GM18505 (cell line): ENCODE measurements at regions not wholly inside any gene's neighbourhood (a gene's known extent, or its start where the extent isn't known, plus 50 kb on each side); places are given as distances from the start of the nearest gene placed in this dataset.

ENCODE experiments used
- ATAC-seq: cut with Tn5 transposase; IDR thresholded peaks from one replicate; pipeline ENCODE4 v1.9.1; 2021; ENCODE audit not compliant: unreplicated experiment
- POLR2A ChIP-seq: IDR thresholded peaks from 4 replicates; pipeline ENCODE4 v1.6.1; 2011; ENCODE audit warnings: borderline replicate concordance; ENCODE audit not compliant: insufficient read depth, insufficient read length; ENCODE audit errors: extremely low read depth

DNA sequence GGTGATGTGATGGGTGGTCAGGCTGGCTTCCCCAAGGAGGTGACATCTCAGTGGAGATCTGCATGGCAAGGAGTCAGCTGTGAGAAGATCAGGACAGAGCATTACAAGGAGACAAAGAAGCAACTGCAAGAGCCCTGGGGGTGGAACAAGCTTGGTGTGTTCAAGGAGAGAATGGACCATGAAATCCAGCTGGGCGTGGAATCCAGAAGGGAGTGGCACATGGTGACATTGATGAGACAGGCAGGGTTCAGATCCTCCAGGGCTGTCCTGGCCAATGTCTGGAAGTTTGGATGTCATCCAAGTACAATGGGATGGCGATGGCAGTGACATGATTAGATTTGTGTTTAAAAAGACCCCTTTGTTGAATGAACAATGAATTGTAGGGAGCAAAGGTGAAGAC is 175.6 kb downstream of the MACROH2A1 start:
- TF ChIP-seq POLR2A, result no peak
- ATAC-seq, result no peak

DNA sequence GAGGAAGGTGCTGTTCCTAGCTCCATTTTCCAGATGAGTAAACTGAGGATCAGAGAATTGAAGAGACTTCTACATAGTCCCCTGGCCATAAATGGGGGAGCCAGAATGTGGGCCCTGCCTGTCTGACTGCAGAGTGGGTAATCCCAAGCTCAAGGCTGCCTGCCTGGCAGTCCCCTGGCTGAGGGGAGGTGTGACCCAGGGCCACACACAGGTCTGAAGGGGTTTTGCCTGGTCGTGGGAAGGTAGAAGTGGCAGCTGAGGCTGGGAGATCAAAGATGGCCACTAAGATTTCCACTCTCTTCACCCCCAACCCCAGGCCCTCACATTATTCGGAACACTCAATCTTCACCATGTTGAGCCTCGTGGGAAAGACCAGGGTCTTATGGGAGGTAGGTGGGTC is 176.3 kb downstream of the MACROH2A1 start:
- no peak for ATAC-seq
- no peak for TF ChIP-seq POLR2A

DNA sequence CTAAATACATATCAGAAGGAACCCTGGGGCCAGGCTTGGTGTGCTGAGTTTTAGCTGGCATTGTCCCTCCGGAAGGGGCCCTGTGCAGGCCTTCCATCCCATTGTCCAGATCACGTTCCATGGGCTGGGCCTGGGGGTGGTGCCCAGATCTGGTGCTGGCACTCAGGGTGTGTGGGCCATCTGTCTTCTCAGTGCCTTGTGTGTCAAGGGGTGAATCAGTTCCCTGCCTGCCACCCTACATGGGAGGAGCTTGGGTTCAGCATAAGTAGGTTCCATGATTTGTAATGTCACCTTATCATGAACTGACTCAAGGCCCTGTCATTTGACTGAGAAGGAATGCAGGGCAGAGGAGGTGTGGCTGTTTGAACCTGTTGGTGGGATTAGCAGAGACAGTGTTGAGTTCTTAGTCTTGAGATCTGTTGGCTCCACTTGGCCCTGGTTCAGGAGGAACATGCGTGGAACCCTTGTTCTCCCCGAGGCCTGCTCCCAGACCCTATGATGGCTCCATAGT is 176.8 kb downstream of the MACROH2A1 start:
- TF ChIP-seq POLR2A, result no peak
- ATAC-seq, result no peak

DNA sequence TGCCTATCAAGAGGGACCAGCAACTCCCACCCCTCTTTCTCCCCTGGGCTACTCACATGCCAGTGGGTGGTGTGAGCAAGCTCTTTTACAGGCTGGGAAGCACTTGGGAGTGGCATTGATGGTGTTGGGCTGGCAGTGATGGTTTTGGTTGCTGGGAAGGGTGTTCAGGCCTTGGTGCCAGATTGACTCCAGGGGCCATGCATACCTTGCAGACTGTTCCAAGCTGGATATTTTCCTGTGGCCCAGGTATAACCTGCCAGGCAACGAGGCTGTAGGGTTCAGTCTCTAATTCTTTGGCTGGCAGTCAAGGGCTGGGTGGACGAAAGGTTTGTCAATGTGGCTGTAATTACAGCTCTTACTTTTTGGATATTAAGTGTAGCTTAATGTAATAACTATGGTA is 177.3 kb downstream of the MACROH2A1 start:
- no peak for ATAC-seq
- TF ChIP-seq POLR2A, result no peak

DNA sequence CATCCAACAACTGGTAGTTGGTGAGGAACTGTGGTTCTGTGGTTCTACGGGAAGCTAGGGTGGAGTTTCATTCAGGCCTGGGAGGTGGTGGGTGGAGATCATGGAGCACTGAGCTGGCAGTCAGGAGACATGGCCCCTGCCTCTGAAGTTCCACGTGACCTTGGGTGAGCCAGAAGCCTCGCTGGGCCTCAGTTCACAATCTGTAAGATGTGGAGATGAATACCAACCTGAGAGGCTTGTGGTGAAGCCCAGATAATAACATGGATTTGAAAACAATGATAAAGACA is 177.9 kb downstream of the MACROH2A1 start:
- no peak for TF ChIP-seq POLR2A

DNA sequence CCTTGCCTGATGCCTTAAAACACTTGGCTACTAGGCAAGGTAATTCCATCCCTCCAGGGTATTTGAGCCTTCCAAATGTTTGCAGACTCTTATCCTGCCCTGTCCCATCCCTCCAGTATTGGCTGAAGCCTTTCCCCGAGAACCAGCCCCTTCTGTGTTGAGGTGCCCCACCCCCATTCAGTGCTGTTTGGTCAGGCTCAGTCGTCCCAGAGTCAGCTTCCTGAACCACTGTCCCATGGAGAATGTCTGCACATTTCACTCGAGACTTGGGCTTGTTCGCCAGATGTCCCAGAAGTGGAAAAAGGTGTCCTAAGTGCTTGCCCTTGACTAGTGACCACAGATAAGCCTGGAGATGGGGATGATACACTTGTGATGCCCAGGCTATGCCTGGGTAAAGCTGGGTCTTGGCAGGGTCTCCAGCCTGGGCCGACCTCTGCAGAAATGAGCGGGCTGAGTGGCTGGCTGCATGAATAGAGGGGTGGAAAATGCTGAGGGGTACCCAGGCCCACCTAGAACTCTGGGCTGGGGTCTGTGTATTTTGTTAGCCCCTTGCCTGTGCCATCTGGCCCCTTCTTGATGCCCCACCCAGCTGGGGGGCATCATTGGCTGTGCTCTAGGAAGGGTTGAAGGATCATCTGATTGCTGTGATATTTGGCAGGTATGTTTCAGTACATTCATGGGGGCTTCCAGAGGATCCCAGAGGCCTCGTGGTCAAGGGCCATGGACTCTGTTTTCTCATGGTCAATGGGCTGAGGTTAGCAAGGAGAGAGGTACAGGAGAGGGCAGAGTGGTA is 178.4 kb downstream of the MACROH2A1 start:
- no peak for TF ChIP-seq POLR2A
- no peak for ATAC-seq

More for the DNA sequence above, 177.9 kb downstream of the MACROH2A1 start:
- no peak for ATAC-seq

DNA sequence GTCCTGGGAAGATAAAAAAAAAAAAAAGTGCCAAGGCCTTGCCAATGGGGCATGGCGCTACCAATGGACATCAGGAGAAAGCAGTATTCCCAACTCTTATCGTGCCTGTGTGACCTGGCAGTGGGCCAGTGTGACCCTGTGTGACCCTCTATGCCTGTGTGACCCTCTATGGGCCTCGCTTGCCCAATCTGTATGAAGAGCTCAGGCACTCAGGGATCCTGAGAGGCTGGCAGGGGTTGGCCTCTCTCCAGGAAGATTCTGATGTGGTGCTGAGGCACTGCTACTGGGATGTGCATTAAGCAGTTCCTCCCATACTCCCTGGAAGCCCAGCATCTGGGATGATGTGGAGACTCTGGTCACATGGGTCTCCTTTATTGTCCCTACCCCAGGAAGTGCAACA is 179.2 kb downstream of the MACROH2A1 start:
- ATAC-seq, result no peak
- no peak for TF ChIP-seq POLR2A

DNA sequence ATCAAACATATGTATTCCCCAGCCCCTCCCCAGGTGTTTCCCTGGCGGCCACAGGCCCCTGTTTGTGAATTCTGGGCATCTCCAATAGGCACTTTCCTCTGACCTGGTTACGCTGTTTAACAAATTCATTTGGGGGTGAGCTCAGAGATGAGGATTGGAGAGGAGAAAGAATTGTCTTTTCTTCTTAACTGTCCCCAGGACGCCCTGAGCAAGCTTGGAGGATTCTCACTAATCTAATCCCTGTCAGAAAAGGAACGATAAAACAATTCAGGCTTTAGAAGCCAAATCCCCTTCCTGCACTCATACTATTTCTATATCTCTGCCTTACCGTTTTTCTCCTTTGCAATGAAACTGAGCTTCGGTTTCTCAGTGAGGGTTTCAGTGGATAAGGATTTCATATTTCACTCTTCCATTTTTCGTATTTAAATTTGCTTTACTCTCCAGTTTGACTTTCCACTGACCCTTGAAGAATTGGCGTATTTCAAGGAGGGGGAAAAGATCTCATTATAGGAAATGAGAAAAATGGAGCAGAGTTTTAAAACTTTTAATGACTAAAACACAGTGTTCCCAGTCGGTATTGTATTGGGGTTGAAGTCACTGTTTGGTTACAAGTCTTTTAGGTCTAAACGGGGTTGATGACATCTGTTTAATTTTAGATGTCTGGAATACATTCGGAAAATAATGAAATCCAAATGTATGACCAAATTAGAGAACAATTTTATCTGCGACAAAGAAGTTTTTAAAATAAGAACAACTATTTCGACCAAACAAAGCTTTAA is 180.1 kb downstream of the MACROH2A1 start:
- ATAC-seq, result no peak
- no peak for TF ChIP-seq POLR2A

DNA sequence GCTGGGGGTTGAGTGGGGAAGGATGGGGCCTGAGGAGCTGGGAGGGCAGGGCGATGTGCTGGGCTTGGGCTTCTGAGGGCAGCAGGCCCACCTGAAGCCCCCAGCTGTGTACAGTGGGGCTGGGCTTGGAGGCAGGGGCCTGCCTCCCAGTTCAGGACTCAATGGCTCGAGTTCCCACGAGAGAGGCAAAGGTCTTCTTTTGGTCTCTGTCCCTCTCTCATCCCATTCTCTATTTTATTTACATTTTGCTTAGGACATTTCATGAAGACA is 180.6 kb downstream of the MACROH2A1 start:
- no peak for TF ChIP-seq POLR2A
- ATAC-seq, result no peak

DNA sequence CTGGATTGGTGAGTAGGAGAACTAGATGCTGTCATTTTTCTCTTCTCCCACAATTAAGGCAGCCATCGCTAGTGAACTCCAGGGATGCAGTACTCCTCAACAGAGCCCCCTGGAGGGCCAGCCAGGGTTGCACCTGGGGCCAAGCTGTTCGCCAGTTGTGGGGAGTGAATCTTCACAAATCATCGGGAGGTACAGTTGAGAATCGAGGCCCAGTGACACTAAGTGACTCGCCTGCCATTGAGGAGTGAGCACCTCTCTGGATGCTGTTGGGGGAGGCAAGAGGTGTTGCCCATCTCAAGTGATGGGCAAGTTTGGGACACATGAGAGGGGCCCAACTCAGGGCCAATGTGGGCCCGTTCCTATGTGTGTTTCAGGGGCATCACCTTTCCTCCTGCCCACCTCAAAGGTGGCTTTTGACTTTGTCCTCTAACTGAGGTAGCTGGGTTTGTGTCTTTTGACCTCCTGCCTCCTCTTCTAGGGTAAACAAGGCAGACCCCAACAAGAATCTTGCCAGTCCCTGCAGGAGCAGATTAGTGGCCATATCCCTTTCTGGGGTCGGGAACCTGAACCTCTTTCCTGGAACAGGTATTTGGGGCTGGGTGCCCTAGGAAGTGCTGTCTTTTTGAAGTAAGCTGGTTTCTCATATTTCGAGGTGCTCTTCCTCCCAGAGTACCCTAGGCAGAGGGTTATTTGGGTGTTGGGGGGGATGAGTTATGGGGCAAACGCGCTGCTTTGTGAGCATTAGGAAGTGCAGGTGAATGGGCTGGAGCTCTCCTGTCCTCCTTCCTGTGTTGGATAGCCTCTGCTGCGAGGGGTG is 181.2 kb downstream of the MACROH2A1 start:
- no peak for TF ChIP-seq POLR2A
- ATAC-seq, result no peak

DNA sequence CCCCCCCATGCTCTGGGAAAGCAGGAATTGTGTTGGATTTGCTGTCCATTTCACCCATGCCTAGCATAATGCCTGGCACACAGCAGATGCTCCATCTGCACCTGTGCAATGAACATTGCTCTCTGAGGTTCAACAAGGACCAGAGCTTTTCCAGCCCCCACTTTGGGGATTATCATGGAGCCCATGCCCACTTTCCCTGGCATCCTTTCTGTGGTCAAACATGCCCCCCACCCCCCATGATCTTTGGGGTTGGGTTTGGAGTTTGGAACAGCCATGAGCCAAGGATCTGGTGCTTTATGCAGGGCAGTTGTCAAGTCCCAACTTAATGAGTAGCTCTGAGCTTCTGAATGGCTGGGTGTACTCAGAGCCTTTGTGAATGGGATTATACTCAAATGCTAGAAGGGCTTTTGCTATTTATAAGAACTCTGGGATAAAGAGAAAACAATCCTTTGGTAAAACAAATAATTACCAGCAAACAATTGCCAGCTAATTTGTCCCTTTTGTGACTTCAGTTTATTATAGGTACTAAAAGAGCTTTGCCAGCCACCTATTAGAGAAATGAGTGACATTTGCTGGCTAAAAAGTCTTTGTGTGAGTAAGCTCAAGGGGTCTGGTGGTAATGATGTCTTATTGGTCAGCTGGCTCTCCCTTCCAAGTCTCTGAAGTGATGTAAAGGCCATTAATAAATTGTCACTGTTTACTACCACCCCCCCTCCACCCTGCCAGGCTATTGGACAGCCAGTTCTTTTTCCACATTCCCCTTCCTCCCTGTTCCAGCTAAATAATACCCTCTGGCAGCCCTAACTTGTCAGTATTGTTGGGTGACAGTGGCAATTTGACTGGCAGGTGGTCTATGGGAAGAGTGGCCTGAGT is 182.3 kb downstream of the MACROH2A1 start:
- ATAC-seq, result no peak
- TF ChIP-seq POLR2A, result no peak

DNA sequence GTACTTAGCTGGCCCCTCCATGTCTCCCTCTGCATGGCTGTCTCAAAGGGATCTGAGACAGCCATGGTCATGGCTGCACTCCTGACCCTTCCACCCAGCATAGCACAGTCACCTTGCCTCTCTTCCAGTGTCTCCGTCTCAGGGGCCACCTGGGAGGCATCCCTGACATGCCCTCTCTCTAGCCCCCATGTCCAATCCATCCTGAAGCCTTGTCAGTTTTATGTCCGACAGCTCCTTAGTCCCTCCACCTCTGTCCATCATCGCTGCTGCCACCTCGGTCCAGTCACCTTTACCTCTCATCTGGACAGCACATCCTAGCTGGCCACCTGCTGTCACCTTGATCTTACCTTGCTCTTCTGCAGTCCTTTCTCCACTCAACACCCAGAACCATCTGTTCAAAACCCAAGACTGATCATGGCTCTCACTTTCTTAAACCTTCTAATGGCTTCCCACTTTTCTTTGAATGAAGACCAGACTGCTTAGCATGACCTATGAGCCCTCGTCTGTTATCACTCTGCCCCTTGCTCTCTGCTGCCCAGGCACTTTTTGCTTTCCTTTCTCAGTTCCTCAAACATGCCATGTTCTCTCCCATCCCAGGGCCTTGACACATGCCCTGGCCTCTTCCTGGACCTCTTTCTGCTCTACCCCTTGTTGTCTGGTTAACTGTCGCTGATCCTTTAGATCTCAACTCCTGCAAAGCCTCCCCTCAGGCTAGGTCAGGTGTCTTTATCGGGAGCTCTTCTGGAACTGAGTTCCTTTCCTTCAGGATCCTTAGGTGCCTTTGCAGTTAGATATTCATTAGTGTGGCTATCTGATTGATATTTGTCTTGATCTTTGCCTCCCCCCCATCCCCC is 181.8 kb upstream of the PITX1 start:
- no peak for TF ChIP-seq POLR2A
- ATAC-seq, result no peak
